ENCODE measurements at regions not wholly inside any gene's neighbourhood (a gene's known extent, or its start where the extent isn't known, plus 50 kb on each side); places are given as distances from the start of the nearest gene placed in this dataset.

- TF ChIP-seq, protein P1, sequence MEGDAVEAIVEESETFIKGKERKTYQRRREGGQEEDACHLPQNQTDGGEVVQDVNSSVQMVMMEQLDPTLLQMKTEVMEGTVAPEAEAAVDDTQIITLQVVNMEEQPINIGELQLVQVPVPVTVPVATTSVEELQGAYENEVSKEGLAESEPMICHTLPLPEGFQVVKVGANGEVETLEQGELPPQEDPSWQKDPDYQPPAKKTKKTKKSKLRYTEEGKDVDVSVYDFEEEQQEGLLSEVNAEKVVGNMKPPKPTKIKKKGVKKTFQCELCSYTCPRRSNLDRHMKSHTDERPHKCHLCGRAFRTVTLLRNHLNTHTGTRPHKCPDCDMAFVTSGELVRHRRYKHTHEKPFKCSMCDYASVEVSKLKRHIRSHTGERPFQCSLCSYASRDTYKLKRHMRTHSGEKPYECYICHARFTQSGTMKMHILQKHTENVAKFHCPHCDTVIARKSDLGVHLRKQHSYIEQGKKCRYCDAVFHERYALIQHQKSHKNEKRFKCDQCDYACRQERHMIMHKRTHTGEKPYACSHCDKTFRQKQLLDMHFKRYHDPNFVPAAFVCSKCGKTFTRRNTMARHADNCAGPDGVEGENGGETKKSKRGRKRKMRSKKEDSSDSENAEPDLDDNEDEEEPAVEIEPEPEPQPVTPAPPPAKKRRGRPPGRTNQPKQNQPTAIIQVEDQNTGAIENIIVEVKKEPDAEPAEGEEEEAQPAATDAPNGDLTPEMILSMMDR (IDR thresholded peaks at IDR 0.05), result no peak
- TF ChIP-seq POLR2AphosphoS5 (IDR thresholded peaks at IDR 0.05), result no peak
Measured at GRCh38 chr5:174501461-174502069, 222.8 kb upstream of the MSX2 start.

All from suprapubic skin (tissue), 3 donors.